ENCODE measurements at regions not wholly inside any gene's neighbourhood (a gene's known extent, or its start where the extent isn't known, plus 50 kb on each side); places are given as distances from the start of the nearest gene placed in this dataset.
"Not testable (repeated sequence)": the region's sequence is repeated elsewhere in the genome, so short reads cannot be mapped to it uniquely, and the experiment has no call there.

GRCh38 chr13:65787082-65787481 is 1443.1 kb downstream of the PCDH9 start:
- no peak for DNase-seq

DNA sequence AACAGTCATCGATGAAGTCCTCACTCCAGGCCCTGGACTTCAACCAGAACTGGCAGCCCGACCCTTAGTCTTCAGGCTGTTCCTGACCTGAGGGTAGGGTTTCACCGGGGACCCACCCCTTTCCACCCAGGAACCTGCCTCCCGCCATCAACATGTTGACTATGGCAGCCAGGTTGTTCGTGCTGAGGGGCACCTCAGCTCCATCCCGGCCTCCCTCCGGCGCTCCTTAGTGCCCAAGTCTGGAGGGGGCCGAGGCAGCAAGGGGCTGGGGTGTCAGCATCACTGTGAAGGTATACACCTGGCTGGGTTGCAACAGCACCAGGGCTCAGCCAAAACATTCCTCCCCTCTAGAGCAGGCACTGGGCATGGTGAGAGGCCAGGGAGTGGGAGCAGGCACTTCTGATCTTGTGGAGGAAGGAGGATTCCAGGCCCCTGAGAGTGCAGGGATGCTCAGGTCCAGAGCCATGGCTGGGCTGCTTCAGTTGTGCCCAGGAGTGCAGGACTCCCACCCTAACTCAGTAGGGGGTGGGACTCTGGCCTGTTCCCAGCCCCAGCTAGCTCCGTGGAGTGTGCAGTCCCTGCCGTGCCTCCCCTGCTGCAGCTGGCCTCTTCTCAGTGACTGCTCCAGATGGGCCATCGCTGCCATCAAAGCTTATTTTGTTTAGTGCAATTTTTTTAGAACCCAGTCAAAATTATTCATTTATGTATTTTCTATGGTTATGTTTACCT is 1445.9 kb downstream of the PCDH9 start:
- DNase-seq: no peak

- DNase-seq: no peak
These were observed 1446.8 kb downstream of the PCDH9 start for GRCh38 chr13:65783383-65783782.

GRCh38 chr13:65771704-65772313 is 1458.3 kb downstream of the PCDH9 start:
- DNase-seq: not testable (repeated sequence)

DNA sequence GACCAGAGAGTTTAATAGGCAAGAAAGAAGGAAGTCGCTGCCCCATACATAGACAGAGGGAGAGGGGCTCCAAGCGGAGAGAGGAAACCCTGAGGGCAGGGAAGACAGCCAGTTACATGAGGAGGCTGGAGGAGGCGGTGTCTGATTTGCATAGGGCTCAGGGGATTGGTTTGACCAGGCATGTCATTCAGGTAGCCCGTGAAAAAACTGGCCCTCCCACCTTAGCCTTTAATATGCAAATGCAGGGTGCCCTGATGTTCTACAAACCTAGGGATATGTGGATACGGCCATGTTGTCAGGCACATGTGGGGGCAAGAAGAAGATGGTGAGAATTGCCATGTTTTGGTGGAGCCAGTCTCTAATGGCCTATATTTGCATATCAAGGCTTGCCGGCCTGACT is 1461.6 kb downstream of the PCDH9 start:
- no peak for DNase-seq

DNA sequence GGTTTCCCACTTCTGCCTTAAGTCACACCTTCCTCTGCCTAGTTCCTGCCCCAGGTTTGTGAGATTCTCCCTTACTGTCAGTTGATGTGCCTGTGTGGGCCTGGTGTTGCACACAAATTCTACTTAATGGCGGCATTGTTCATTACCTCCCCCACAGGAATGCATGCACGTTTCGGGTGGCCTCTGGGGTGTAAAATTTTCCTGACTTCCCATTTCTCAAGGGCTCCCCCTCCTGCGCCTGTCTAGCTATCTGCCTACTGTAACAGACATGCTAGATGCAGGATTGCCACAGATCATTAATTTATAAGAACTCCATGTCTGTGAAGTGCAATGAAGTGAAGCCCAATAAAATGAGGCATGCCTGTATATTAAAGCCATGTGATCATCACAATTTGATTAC is 1466.3 kb downstream of the PCDH9 start:
- no peak for DNase-seq

- no peak for DNase-seq
These were observed 1468.1 kb downstream of the PCDH9 start for GRCh38 chr13:65762012-65762411.

- no peak for DNase-seq
These were observed 1474.0 kb downstream of the PCDH9 start for GRCh38 chr13:65756071-65756671.

GRCh38 chr13:65748227-65748626 is 1481.9 kb downstream of the PCDH9 start:
- no peak for DNase-seq

- no peak for DNase-seq
These were observed 1483.7 kb downstream of the PCDH9 start for GRCh38 chr13:65746406-65746921.

GRCh38 chr13:65744836-65745235 is 1485.3 kb downstream of the PCDH9 start:
- DNase-seq: no peak

- DNase-seq: no peak
These were observed 1497.0 kb downstream of the PCDH9 start for GRCh38 chr13:65733110-65733509.

GRCh38 chr13:65727070-65727469 is 1503.1 kb downstream of the PCDH9 start:
- no peak for DNase-seq

DNA sequence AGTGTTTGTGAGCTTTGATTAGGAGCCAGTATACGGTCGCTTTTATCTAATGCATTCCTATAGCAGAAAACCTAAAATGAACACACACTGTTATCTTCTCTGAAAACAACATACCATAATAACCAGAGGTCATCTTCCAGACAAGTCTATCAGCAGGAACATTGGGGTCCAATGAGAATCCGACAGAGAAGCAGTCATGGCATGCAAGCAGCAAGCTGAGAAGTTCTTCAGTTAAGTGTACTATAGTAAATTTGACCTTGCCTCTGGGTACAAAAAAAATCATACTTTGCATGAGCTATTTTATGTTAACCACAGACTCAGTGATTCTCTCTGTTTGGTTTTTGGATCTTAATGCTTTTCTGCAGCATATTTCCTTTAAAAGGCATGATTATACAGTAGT is 1505.1 kb downstream of the PCDH9 start:
- DNase-seq: no peak

DNA sequence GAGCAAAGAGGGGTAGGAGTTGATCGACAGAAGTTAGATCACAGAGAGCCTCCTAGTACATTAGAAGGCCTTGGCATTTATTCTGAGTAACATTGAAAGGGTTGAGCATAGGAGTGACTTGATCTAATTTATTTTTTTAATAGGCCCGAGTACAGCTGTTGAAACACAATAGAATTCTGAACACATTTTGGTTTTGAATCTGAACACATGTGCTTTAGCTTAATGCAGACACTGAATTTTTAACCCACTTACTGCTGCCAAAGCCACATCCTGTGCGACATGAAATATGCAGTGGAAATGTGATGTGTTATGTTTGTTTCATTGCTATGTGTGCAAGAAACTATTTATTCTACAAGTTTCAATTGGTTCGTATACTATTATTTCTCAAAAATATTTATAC is 1505.9 kb downstream of the PCDH9 start:
- no peak for DNase-seq

DNA sequence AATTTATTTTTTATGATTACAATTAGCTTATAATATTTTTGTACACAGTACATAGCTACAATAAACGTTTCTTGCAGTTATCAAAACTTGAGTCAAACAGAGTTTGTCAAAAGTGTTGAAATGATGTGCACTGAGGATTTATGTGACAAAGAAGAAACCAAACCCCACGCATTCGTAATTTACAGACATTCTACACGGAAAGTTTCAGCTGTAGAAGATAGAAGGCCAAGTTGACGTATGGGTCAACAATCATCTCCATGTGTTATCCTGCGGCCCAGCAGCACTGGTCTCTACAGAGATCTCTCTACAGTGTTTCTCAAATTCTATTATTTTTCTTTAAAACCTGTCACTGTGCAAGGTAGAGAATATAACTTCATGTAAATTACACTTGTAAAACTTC is 1507.6 kb downstream of the PCDH9 start:
- DNase-seq: no peak

- DNase-seq: no peak
These were observed 1510.3 kb downstream of the PCDH9 start for GRCh38 chr13:65719831-65720230.

DNA sequence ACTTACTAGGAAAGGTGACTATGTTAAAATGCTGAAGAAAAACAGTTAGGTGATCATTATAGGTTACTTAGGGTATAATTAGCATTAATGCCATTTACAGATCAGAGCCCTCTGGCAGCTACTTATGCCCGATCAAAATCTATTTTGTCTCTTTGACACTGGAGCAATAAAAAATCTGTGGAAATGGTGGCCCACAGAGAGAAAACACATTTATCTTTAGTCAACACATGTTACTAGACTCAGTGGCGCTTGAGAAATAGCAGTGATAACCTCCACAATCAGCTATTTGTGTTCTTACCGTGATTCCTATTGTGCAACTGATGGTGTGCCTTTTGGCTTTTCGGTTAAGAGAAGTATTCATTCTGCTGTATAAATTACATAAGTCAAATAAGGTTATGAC is 1519.6 kb downstream of the PCDH9 start:
- no peak for DNase-seq

DNA sequence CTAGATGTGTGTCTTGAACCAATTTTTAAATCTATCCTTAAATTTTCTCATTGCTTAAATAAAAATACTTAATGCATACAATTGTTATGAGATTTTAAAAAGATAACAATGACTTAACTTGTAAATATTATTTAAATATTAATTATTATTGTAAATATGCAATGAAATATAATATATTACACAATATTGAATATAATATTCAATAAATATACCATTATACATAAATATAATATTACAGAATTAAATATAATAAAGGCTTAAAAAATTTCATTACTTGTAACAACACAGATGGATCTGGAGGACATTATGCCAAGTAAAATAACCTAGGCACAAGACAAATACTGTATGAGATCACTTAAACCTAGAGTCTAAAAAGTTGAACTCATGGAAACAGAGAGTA is 1532.3 kb downstream of the PCDH9 start:
- no peak for DNase-seq

GRCh38 chr13:65679240-65679639 is 1550.9 kb downstream of the PCDH9 start:
- DNase-seq: no peak

GRCh38 chr13:65677906-65678305 is 1552.2 kb downstream of the PCDH9 start:
- peak; percentile 46 for DNase-seq

DNA sequence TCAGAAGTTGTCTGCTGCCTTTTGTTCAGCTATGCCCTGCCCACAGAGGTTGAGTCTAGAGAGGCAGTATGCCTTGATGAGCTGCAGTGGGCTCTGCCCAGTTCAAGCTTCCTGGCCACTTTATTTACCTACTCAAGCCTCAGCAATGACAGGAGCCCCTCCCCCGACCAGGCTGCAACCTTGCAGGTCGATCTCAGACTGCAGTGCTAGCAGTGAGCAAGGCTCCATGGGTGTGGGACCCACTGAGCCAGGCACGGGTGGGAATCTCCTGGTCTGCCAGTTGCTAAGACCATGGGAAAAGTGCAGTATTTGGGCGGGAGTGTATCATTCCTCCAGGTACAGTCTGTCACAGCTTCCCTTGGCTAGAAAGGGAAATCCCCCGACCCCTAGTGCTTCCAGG is 1554.8 kb downstream of the PCDH9 start:
- DNase-seq: not testable (repeated sequence)

- DNase-seq: no peak
These were observed 1560.0 kb downstream of the PCDH9 start for GRCh38 chr13:65670014-65670625.

GRCh38 chr13:65660731-65661130 is 1569.4 kb downstream of the PCDH9 start:
- no peak for DNase-seq
